NT2/D1 (cell line): ENCODE measurements at regions not wholly inside any gene's neighbourhood (a gene's known extent, or its start where the extent isn't known, plus 50 kb on each side); places are given as distances from the start of the nearest gene placed in this dataset.

Source experiments
- DNase-seq: peaks from one replicate; pipeline ENCODE4 v3.0.0-alpha.2; 2011; ENCODE audit warnings: low read depth, low spot score
- H3K27me3 ChIP-seq: 2 replicates; pipeline ENCODE4 v1.6.0; 2011; ENCODE audit warnings: mild to moderate bottlenecking; ENCODE audit not compliant: insufficient read length, insufficient read depth
- H3K36me3 ChIP-seq: 2 replicates; pipeline ENCODE4 v1.6.1; 2011; ENCODE audit warnings: mild to moderate bottlenecking, low read length, mixed read lengths; ENCODE audit not compliant: insufficient read depth, insufficient read length
- H3K4me1 ChIP-seq: 2 replicates; pipeline ENCODE4 v1.5.1; 2011; ENCODE audit not compliant: insufficient read depth, insufficient read length
- H3K4me3 ChIP-seq: 2 replicates; pipeline ENCODE4 v1.5.1; 2011; ENCODE audit warnings: low read depth; ENCODE audit not compliant: insufficient read length
- H3K9ac ChIP-seq: 2 replicates; pipeline ENCODE4 v1.6.0; 2011; ENCODE audit warnings: low read depth; ENCODE audit not compliant: insufficient read length
- H3K9me3 ChIP-seq: 2 replicates; pipeline ENCODE4 v1.5.1; 2011; ENCODE audit warnings: mild to moderate bottlenecking, low read length; ENCODE audit not compliant: insufficient read depth
- SUZ12 ChIP-seq: IDR thresholded peaks from 2 replicates; pipeline ENCODE4 v1.6.1; 2011; ENCODE audit not compliant: insufficient read length, insufficient read depth; ENCODE audit errors: extremely low read depth
- YY1 ChIP-seq: IDR thresholded peaks from 2 replicates; pipeline ENCODE4 v1.6.1; 2011; ENCODE audit not compliant: insufficient read length, insufficient read depth
- ZNF274 ChIP-seq: IDR thresholded peaks from 2 replicates; pipeline ENCODE4 v1.6.1; 2011; ENCODE audit warnings: mild to moderate bottlenecking, low read depth, low read length

GRCh38 chr5:88660264-88660946, 222.6 kb downstream of the MEF2C start:
- DNase-seq, result no peak
- TF ChIP-seq YY1 (no peak), ZNF274 (no peak), SUZ12 (no peak)
- Histone ChIP-seq H3K4me3 (peak overlapping the region; percentile 18), H3K4me1 (no peaks in the 10 kb centered on the region), H3K36me3 (no peaks in the 10 kb centered on the region), H3K9ac (no peak overlapping the region), H3K9me3 (no peaks in the 10 kb centered on the region), H3K27me3 (peaks cover 76% of the 10 kb centered on the region)

- no peaks in the 10 kb centered on the region for H3K4me1 ChIP-seq
- peak; percentile 37 for TF ChIP-seq SUZ12
- TF ChIP-seq YY1, result no peak
- TF ChIP-seq ZNF274, result no peak
- H3K27me3 ChIP-seq, result peaks cover 69% of the 10 kb centered on the region
- DNase-seq, result no peak
- H3K4me3 ChIP-seq, result peak overlapping the region; percentile 25
- H3K9me3 ChIP-seq, result no peaks in the 10 kb centered on the region
- no peaks in the 10 kb centered on the region for H3K36me3 ChIP-seq
- peak overlapping the region; percentile 52 for H3K9ac ChIP-seq
Observed at GRCh38 chr5:88659529-88660263, 223.3 kb downstream of the MEF2C start.

- Histone ChIP-seq H3K9me3 (no peaks in the 10 kb centered on the region), H3K4me3 (no peak overlapping the region), H3K36me3 (no peaks in the 10 kb centered on the region), H3K9ac (no peak overlapping the region), H3K4me1 (no peaks in the 10 kb centered on the region), H3K27me3 (peaks cover 61% of the 10 kb centered on the region)
- no peak for DNase-seq
- no peak for TF ChIP-seq YY1
- TF ChIP-seq SUZ12, result no peak
- TF ChIP-seq ZNF274, result no peak
Observed at GRCh38 chr5:88658886-88659285, 224.1 kb downstream of the MEF2C start.

GRCh38 chr5:88657906-88658775, 224.8 kb downstream of the MEF2C start:
- no peak for TF ChIP-seq ZNF274
- no peak for TF ChIP-seq SUZ12
- no peak for TF ChIP-seq YY1
- DNase-seq, result no peak
- peaks cover 53% of the 10 kb centered on the region for H3K27me3 ChIP-seq

GRCh38 chr5:88657136-88657535, 225.8 kb downstream of the MEF2C start:
- no peak overlapping the region for H3K9ac ChIP-seq
- no peak for DNase-seq

More at GRCh38 chr5:88657906-88658775, 224.8 kb downstream of the MEF2C start:
- Histone ChIP-seq H3K9me3 (no peaks in the 10 kb centered on the region), H3K36me3 (no peaks in the 10 kb centered on the region), H3K4me1 (no peaks in the 10 kb centered on the region), H3K9ac (no peak overlapping the region), H3K4me3 (no peak overlapping the region)

GRCh38 chr5:88656221-88656950, 226.6 kb downstream of the MEF2C start:
- H3K9me3 ChIP-seq, result no peaks in the 10 kb centered on the region
- TF ChIP-seq SUZ12 (no peak), YY1 (no peak), ZNF274 (no peak)
- H3K4me1 ChIP-seq, result no peaks in the 10 kb centered on the region
- DNase-seq, result no peak
- peaks cover 36% of the 10 kb centered on the region for H3K27me3 ChIP-seq
- no peaks in the 10 kb centered on the region for H3K36me3 ChIP-seq
- no peak overlapping the region for H3K9ac ChIP-seq
- no peak overlapping the region for H3K4me3 ChIP-seq

More at GRCh38 chr5:88657136-88657535, 225.8 kb downstream of the MEF2C start:
- no peaks in the 10 kb centered on the region for H3K36me3 ChIP-seq
- peaks cover 43% of the 10 kb centered on the region for H3K27me3 ChIP-seq
- H3K4me3 ChIP-seq, result no peak overlapping the region
- TF ChIP-seq SUZ12 (no peak), YY1 (no peak), ZNF274 (no peak)
- no peaks in the 10 kb centered on the region for H3K4me1 ChIP-seq
- no peaks in the 10 kb centered on the region for H3K9me3 ChIP-seq
